ENCODE measurements at regions not wholly inside any gene's neighbourhood (a gene's known extent, or its start where the extent isn't known, plus 50 kb on each side); places are given as distances from the start of the nearest gene placed in this dataset.

DNA sequence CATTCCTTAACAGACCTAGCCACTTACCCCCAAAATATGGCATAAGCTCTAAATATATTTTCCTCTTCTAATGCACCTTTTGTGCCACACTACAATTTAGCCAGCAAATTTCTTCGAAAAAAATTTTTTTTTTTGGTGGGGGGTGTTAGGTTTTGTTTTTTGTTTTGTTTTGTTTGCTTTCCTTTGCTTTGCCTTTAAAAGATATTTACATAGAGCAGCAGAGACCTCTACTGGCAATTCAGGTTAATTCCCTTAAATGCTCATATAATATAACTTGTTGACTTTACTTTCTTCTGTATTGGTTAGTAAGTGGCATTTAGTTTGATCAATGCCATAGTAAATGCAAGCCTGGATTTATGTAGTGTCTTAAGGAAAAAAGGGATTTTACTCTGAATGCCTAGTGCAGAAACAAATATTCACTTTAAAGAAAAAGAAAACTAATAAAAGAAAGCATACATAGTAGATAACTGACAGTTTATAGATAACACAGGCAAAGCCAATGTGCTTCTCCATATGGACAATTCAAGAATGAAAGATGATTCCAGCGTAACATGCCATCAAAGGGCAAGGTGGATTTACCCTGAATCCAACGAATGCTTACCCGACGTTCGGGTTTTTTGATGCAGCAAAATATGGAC, 1250.6 kb downstream of the GATA3 start:
- ChIA-PET CTCF (interaction anchor here (0.8 to 1.0 kb wide), 2 partner anchors 95 to 1780 kb away, joined by 3 read pairs; no protein-coding TSS in a partner anchor), SMC1A (ENCODE audit: uncharacterized antibody, unreplicated experiment) (no interaction called here)
- FAIRE-seq: no peak
- TF ChIP-seq ZBED1 (IDR thresholded peaks at IDR 0.05; ENCODE audit: borderline replicate concordance) (no peak), FOXM1 (IDR thresholded peaks at IDR 0.05; ENCODE audit: low read depth, low read length) (no peak), SMC3 (IDR thresholded peaks at IDR 0.05; ENCODE audit: borderline replicate concordance, low read length) (peak; percentile 16; the same call in 1 of the 2 replicates), RB1 (IDR thresholded peaks at IDR 0.05; ENCODE audit: borderline replicate concordance) (no peak), KDM1A (IDR thresholded peaks at IDR 0.05; ENCODE audit: borderline replicate concordance) (no peak), DPF2 (IDR thresholded peaks at IDR 0.05) (no peak), ZNF207 (IDR thresholded peaks at IDR 0.05; ENCODE audit: borderline replicate concordance) (no peak), MXI1 (IDR thresholded peaks at IDR 0.05; ENCODE audit: low read depth, low read length) (no peak), NBN (IDR thresholded peaks at IDR 0.05) (no peak), YBX1 (IDR thresholded peaks at IDR 0.05) (no peak), TCF3 (IDR thresholded peaks at IDR 0.05; ENCODE audit: borderline replicate concordance, insufficient read depth, low read depth, low read length) (no peak), RAD21 (IDR thresholded peaks at IDR 0.05; ENCODE audit: insufficient read depth, low read depth, low read length) (peak; percentile 56)
- TF ChIP-seq, protein P1, sequence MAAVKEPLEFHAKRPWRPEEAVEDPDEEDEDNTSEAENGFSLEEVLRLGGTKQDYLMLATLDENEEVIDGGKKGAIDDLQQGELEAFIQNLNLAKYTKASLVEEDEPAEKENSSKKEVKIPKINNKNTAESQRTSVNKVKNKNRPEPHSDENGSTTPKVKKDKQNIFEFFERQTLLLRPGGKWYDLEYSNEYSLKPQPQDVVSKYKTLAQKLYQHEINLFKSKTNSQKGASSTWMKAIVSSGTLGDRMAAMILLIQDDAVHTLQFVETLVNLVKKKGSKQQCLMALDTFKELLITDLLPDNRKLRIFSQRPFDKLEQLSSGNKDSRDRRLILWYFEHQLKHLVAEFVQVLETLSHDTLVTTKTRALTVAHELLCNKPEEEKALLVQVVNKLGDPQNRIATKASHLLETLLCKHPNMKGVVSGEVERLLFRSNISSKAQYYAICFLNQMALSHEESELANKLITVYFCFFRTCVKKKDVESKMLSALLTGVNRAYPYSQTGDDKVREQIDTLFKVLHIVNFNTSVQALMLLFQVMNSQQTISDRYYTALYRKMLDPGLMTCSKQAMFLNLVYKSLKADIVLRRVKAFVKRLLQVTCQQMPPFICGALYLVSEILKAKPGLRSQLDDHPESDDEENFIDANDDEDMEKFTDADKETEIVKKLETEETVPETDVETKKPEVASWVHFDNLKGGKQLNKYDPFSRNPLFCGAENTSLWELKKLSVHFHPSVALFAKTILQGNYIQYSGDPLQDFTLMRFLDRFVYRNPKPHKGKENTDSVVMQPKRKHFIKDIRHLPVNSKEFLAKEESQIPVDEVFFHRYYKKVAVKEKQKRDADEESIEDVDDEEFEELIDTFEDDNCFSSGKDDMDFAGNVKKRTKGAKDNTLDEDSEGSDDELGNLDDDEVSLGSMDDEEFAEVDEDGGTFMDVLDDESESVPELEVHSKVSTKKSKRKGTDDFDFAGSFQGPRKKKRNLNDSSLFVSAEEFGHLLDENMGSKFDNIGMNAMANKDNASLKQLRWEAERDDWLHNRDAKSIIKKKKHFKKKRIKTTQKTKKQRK (IDR thresholded peaks at IDR 0.05; ENCODE audit: low read depth, low read length): no peak
- TF ChIP-seq, protein P2, sequence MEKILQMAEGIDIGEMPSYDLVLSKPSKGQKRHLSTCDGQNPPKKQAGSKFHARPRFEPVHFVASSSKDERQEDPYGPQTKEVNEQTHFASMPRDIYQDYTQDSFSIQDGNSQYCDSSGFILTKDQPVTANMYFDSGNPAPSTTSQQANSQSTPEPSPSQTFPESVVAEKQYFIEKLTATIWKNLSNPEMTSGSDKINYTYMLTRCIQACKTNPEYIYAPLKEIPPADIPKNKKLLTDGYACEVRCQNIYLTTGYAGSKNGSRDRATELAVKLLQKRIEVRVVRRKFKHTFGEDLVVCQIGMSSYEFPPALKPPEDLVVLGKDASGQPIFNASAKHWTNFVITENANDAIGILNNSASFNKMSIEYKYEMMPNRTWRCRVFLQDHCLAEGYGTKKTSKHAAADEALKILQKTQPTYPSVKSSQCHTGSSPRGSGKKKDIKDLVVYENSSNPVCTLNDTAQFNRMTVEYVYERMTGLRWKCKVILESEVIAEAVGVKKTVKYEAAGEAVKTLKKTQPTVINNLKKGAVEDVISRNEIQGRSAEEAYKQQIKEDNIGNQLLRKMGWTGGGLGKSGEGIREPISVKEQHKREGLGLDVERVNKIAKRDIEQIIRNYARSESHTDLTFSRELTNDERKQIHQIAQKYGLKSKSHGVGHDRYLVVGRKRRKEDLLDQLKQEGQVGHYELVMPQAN (conservative IDR thresholded peaks at IDR 0.05): no peak
- TF ChIP-seq, protein P3, sequence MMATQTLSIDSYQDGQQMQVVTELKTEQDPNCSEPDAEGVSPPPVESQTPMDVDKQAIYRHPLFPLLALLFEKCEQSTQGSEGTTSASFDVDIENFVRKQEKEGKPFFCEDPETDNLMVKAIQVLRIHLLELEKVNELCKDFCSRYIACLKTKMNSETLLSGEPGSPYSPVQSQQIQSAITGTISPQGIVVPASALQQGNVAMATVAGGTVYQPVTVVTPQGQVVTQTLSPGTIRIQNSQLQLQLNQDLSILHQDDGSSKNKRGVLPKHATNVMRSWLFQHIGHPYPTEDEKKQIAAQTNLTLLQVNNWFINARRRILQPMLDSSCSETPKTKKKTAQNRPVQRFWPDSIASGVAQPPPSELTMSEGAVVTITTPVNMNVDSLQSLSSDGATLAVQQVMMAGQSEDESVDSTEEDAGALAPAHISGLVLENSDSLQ (IDR thresholded peaks at IDR 0.05): no peak
- TF ChIP-seq, protein P4, sequence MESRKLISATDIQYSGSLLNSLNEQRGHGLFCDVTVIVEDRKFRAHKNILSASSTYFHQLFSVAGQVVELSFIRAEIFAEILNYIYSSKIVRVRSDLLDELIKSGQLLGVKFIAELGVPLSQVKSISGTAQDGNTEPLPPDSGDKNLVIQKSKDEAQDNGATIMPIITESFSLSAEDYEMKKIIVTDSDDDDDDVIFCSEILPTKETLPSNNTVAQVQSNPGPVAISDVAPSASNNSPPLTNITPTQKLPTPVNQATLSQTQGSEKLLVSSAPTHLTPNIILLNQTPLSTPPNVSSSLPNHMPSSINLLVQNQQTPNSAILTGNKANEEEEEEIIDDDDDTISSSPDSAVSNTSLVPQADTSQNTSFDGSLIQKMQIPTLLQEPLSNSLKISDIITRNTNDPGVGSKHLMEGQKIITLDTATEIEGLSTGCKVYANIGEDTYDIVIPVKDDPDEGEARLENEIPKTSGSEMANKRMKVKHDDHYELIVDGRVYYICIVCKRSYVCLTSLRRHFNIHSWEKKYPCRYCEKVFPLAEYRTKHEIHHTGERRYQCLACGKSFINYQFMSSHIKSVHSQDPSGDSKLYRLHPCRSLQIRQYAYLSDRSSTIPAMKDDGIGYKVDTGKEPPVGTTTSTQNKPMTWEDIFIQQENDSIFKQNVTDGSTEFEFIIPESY (IDR thresholded peaks at IDR 0.05): no peak

More for the DNA sequence above, 1250.6 kb downstream of the GATA3 start:
- Histone ChIP-seq H3K27ac (ENCODE audit: control insufficient read depth, insufficient read depth) (no peak overlapping the region), H3K79me2 (ENCODE audit: control insufficient read depth, insufficient read depth, low read length) (no peaks in the 10 kb centered on the region), H3K9ac (ENCODE audit: control insufficient read depth, insufficient read depth, low read length) (no peak overlapping the region), H3K27me3 (replicated peaks in 1 of 2; ENCODE audit: control insufficient read depth in 2 of 2, insufficient read depth in 2 of 2, low read length in 1 of 2) (no peaks in the 10 kb centered on the region), H4K20me1 (ENCODE audit: control insufficient read depth, insufficient read depth) (no peaks in the 10 kb centered on the region), H3K36me3 (ENCODE audit: control insufficient read depth in 2 of 2, insufficient read depth in 2 of 2, low read length in 1 of 2) (no peaks in the 10 kb centered on the region), H3K9me3 (replicated peaks; ENCODE audit: control insufficient read depth, insufficient read depth, low read length) (no peaks in the 10 kb centered on the region), H3K4me3 (no peak overlapping the region), H3K4me2 (ENCODE audit: control insufficient read depth, insufficient read depth) (no peak overlapping the region), H2AFZ (ENCODE audit: control insufficient read depth, low read depth, low read length) (no peak overlapping the region), H3K4me1 (ENCODE audit: control insufficient read depth, insufficient read depth, low read length) (no peaks in the 10 kb centered on the region)
- RAD21 ChIA-PET (ENCODE audit: unreplicated experiment): no interaction called here
- no TSS peak for BruUV-seq (replicated peaks)
- POLR2A ChIA-PET: no interaction called here
- intact Hi-C loops (cut with micrococcal nuclease; ENCODE audit: unreplicated experiment): loop anchor here (10.0 kb wide), 2 partner anchors 1250 to 1550 kb away; partner anchors contain the start of gene GATA3
- WGBS (ENCODE audit: insufficient coverage, insufficient replicate concordance, low lambda C conversion rate, missing lambda C conversion rate): 48% methylated on average over 6 of the region's 6 CpGs
- ATAC-seq (peak; percentile 48; the same call in 1 of the 3 replicates), DNase-seq (ENCODE audit: low read depth, low spot score) (no peak)
- in situ Hi-C loops (cut with MboI): no loop called here
